ENCODE measurements at regions not wholly inside any gene's neighbourhood (a gene's known extent, or its start where the extent isn't known, plus 50 kb on each side); places are given as distances from the start of the nearest gene placed in this dataset.
A peak's percentile ranks its signal among the peaks of the same experiment; 100 is the strongest.

DNA sequence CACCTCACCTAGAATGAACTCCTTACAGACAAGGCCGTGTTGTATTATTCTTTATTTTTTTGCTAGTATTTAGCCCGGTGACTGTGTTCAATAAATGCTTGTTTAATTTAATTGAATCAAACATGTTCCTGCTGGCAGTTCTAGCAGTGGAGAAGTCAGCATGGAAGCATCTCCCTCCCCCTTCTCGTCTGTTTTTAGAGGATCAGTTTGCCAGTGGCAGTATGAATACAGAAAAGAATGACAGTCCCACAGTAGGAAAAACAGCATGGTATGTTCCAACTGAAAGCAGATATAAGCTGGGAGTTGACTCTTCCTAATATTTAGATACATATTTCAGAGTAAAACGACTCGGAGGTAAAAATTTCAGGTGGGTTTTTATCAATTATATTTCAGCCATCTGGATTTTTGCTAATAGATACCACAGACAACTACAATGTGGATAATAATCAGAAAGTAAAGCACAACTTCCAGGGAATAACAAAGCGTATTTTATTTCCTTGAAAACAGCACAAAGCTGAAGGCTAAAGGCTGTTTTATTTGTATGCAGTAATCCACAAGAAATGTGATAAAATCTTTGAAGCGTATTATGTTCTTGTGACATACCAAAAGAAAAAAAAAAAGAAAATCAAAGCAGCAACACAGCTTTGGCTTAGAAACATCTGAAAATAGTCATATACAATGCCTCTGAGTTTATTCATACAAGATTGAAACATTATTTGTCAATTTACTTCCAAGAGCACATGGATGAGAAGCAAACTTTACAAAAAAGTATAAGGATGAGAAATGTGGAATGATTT, 244.5 kb upstream of the KCNMB2 start:
- no peak for DNase-seq (ENCODE audit: low read depth in 2 of 2)

DNA sequence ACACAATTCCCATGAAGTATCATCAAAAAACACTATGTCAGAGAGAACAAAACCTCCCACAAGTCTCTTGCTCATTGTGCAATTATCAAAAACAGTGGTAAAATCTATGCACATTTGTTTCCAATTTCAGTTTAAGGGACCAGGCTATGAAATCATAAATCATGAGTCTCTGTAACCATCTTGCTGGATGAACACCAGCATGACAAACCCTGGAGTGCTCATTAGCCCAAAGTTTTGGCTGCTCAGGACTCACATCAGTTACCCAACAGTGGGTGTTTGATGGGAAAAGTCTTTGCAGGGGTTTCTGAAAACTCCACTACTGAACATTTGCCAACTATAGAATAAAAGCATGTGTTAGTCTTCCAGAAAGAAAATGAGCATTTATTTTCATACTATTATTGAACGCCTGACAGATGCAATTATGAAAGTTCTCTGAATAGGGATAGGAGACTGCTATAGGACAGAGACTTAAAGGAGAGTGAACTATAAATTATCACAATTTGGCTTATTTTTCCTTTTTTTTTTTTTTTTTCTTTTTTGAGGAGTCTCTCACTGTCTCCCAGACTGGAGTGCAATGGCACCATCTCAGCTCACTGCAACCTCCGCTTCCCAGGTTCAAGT, 240.8 kb upstream of the KCNMB2 start:
- DNase-seq (ENCODE audit: low read depth in 2 of 2), result peak; percentile 100

GRCh38 chr3:178297199-178297598, 239.0 kb upstream of the KCNMB2 start:
- no peak for DNase-seq (ENCODE audit: low read depth in 2 of 2)

DNA sequence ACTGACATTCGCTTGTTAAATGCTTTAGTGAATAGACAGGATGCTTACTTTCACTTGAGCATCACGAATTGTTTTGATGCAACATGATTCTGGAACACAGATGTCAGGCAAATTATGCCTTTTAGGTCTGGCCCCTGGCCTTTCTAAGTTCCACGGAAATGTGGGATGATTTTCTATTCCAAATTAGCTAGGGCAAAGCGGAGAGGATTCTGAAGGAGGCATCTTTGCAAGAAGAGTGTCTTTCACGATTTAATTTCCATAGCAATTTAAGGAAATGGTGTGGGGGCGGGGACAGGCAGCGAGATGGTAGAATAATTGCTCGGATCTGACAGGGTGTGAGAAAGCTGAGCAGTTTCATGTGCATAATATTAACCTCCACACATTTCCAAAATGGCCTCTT, 238.5 kb upstream of the KCNMB2 start:
- DNase-seq (ENCODE audit: low read depth in 2 of 2), result no peak

DNA sequence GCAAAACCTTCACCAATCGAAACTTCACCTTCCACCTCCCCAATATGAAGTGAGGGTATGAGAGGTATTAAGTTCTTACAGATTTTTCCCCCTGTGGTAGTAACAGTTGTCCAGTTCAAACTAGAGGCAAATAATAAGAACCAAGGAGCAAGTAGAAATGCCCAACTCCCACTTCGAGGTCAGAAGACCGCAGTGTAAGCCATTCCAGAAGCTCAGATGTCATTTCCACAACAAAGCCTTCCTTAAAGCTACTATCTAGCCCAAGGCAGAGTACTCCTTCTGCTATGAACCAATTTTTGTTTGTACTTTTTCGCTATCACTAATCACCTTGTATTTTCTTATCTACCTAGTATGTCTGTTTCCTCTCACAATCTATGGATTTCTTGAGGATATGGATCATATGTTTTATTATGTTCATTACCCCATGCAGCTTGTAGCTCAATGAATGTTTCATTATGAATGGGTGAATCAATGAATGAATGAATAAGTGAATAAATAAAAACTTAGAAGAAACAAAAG, 235.7 kb upstream of the KCNMB2 start:
- DNase-seq (ENCODE audit: low read depth in 2 of 2), result no peak

DNA sequence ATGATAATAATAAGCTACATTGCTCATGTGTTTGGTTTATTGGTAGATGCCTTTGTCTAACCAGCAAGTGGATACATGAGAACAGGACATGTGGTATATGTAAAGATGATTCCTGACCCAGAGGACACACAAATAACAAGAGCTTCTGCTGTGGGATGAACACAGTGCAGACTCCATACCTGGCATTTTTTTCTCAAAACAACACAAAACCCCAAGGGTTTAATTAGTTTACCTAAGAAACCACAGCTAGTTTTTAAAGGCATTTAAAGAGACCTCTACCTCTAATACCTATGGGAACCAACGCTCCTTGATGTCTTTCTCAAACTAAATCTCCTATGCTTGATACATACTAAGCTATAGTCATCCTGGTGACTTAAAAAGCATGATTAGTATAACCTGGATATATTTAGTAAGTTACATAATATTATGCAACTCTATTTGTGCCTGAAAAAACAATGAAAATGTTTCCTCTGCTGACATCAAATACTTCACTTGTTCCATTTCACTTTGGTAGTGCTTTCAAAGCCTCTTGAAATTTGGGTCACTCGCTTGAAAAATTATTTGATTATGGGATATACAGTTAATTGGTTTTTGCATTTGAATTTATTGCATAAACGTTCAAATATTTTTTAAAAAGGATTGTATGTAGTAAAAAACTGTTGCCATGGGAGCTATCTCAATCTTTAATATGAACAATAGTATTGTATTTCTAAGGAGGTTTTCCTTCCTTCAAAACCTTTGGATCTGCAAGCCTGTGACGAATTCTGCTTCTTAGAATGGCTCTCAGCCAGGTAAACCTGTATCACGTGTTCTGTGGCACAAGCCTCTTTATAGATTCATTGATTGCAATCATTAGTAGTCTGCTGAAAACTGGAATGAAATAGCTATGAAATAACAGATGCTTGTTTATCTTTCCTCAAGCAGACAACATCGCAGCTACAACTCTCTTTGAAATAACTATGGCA, 233.0 kb upstream of the KCNMB2 start:
- no peak for DNase-seq (ENCODE audit: low read depth in 2 of 2)

DNA sequence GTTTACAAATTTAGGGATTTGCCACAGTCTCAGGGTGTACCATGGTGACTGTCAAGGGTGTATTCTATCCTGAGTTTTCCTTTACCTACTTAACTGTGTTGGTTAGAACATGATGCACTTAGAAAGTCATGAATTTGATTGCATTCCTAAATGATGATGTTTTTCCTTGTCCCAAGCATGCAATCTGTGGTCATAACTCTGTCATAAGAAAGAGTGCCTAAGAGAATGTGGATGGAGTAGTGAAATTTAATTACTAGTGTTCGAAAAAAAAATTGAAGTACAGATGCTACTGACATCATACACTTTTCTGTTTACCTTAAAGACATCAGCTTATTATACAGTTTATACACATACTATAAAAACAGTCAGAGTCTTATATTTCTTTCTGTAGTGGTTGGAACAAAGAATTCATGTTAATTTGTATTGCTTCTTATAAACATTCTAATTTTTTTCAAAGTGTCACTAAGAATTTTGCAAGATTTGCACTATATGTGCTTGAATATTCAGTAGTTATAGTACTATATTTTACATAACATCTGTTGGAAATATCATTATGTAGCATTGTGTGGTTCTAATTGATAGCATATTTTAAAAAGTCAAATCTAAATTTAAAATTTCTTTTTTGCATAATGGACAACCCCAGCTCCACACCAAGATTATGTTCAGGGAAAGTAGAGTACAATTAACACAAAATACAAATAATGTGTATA, 231.3 kb upstream of the KCNMB2 start:
- DNase-seq (ENCODE audit: low read depth in 2 of 2), result peak in 1 of 2 experiments; percentile 53

DNA sequence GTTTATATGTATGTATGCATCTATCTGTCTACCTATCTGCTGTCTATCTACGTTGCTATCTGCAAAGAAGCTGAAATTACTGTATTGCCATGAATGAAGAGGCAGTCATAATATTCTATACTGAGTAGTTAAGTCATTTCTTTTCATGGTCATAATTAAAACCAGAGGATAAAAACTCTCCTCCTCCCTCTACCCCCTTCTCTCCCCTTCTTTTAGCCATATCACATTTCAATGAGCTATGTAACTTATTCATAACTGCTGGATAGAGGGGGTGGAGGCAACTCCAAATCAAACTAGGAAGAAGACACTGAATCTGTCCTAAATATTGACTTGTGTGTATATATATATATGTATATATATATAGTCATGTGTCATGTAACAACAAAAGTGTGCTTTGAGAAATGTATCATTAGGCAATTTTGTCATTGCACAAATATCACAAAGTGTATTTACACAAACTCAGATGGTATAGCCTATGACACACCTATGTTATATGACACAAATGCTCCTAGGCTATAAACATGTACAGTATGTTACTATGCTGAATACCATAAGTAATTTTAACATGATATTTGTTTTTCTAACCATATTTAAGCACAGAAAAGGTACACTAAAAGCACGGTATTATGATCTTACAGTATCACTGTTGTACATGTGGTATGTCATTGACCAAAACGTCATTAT, 229.7 kb upstream of the KCNMB2 start:
- peak in 1 of 2 experiments; percentile 54 for DNase-seq (ENCODE audit: low read depth in 2 of 2)

DNA sequence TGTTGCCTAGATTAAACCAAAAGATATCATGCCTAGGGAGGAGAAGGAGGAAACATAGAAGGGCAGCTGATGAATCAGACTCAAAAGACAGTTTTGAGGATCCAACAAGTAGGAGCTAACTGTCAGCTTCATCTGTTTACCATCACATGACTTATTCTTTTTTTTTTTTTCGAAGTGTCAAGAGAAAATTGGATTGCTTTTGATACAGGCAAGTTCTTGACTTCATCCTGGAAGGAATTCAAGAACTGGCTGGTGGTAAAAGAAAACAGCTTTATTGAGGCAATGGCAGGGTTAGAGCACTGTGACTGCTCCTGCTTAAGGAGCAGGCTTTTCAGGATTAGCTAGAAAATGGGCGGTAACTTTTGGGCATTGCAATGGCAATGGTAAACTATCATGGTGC, 227.5 kb upstream of the KCNMB2 start:
- DNase-seq (ENCODE audit: low read depth in 2 of 2), result no peak

DNA sequence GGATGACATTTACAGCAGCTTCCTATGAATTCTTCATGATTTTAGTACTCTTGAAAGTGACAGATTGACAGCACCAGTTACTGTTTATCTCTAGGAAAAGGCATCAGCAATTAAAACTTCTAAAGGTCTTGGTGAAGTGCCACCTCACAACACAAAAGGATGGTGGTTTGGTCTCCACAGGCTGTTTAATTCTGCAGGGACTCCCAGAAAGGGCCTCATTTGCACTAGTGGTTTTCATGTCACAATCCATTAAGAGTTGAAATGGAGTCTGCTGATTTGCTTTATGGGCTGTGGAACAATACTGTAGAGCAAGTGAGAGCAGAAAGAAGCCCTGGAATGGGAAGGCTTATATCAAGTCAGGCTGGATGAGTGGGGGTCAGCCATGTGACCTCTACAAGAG, 225.3 kb upstream of the KCNMB2 start:
- DNase-seq (ENCODE audit: low read depth in 2 of 2), result no peak

DNA sequence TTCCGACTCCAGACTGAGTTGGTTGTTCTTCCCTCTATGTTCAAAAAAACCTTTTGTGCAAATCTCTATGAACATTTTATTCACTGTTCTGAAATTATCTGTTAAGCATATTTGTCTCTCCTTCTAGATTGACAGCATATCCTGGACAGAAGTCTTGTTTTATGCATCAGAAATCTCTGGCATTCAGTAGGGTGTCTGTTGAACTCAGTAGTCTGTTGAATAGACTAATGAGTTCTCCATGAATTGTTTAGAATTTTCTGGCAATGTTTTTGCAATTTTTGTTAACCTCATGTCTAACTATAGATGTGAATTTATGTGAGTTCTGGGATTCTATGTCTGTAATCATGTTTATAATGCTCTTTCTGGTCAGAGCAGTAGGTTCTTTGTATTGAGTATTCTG, 222.5 kb upstream of the KCNMB2 start:
- DNase-seq (ENCODE audit: low read depth in 2 of 2), result no peak

DNA sequence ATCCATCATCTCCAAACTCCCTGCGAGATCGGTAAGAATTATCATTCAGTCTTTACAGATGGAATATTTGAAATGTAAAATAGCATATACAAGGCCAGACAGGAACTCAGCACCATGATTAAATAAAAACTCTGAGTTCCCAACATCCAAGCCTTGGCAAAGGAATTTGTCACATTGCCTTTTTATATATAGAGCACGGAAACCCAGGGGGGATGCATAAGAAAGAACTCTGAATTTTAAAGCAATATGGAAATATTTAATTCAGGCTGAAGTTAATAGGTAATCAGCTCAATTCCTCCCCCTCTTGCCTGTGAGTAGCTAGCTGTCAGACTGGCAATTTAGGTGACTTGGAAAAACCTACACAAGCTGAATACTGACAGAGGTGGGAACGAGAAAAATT, 217.9 kb upstream of the KCNMB2 start:
- no peak for DNase-seq (ENCODE audit: low read depth in 2 of 2)

- DNase-seq (ENCODE audit: low read depth in 2 of 2), result no peak
Measured at GRCh38 chr3:178318941-178319816, 217.1 kb upstream of the KCNMB2 start.

GRCh38 chr3:178320456-178321351, 215.5 kb upstream of the KCNMB2 start:
- DNase-seq (ENCODE audit: low read depth in 2 of 2), result no peak

DNA sequence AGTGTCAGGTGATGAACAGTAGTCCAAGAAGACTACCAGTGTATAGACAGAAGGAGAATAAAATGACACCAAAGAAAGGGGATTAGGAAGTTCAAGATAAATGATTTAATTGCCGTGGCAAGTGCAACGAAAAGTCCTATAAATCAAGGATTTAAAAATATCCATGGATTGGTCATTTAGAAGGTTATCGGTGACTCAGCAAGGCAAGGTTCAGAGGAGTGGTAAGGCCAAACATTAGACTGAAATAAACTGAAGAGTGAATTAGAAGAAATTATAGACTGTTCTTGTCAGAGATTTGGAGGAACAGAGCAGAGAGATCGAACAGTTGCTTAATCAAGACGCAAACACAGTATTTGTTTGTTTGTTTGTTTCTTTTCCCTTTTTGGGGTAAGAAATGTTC, 211.9 kb upstream of the KCNMB2 start:
- DNase-seq (ENCODE audit: low read depth in 2 of 2), result no peak

DNA sequence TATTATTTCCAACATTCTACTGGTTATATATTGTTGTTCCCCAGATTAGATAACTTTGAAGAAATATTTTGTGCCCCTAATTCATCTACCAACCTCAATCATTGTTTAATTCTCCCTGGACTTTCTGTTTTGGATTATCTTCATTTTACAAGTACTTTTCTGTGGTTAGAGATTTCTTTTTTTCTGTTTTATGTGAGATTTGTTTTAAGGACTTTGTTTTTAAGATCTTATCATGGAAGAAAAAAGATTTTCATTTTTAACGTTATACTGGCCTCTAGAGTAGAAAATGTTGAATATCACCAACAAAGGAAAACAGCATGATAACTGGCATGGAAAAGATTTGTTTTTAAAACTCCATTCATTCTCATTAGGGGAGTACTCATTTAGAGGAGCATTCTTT, 210.9 kb upstream of the KCNMB2 start:
- DNase-seq (ENCODE audit: low read depth in 2 of 2), result peak; percentile 31 to 39

DNA sequence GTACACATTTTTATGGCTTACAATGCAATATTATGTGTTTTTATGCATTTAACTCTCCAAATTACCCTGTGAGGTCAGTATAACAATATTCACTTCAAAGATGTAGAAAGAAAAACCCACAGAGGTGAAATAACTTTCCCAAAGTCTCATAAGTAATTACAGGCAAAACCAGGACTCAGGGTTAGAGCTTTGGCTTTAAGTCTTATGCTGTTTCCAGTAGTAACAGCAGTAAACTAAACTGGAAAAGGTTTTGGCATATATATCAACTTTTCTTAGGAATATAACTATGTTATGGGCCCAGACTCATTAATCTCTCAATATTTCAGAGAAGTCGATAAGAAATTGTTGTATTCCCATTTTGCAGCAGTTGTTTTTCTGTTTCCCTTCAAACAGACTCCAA, 206.3 kb upstream of the KCNMB2 start:
- no peak for DNase-seq (ENCODE audit: low read depth in 2 of 2)

DNA sequence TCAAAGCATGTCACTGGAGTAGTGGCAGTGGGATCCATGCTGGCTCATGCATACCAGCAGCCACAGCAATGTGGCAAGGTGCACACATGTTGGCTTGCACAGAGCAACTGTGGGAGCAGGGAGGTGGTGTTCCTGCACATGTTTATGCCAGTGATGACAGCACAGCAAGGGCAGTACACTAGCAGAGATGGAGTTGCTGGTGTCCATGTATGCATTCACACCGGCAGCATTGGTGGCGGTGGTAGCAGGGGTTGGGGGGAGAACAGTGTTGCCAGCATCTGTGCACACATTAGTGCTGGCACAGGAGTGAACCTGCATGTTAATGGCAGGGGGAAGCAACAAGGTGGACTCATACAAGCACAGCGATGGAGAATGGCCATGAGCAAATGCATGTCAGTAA, 202.0 kb upstream of the KCNMB2 start:
- no peak for DNase-seq (ENCODE audit: low read depth in 2 of 2)

DNA sequence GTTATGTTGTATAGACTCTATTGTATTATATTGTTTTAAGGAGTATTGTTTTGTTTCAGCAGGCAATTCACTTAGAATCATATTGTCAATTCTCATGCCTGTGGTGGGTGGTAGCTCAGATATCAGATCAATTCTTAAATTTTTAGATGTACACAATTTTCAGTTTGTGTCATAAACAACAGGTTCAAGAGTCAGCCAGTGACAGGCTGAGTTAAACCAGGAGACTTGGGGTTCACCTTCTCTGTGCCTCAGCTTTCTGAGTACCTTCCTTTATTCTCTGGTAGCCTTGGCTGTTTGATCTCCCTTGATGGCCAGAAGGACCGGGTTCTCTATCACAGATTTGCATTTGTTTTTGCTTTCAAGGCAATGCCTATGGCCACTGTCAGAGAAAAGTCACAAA, 199.9 kb upstream of the KCNMB2 start:
- no peak for DNase-seq (ENCODE audit: low read depth in 2 of 2)

Measured in fibroblast of skin of left biceps (primary cell).